HEK293 (cell line): ENCODE measurements at regions not wholly inside any gene's neighbourhood (a gene's known extent, or its start where the extent isn't known, plus 50 kb on each side); places are given as distances from the start of the nearest gene placed in this dataset.

Experiments
- CTCF ChIP-seq: fragments of 450-650 bp; formaldehyde crosslinking; IDR thresholded peaks from 2 replicates; pipeline ENCODE4 v1.5.1; 2016; ENCODE audit warnings: missing biosample characterization, missing genetic modification characterization
- HOXA7 ChIP-seq: sonication (generic); formaldehyde crosslinking; IDR thresholded peaks from 2 replicates; pipeline ENCODE4 v1.8.1; 2022; ENCODE audit warnings: missing genetic modification reagents, borderline replicate concordance
- MZF1 ChIP-seq: fragments of 450-650 bp; formaldehyde crosslinking; IDR thresholded peaks from 2 replicates; pipeline ENCODE4 v1.5.1; 2017; ENCODE audit warnings: missing biosample characterization, missing genetic modification characterization, borderline replicate concordance
- PRDM4 ChIP-seq: fragments of 450-650 bp; formaldehyde crosslinking; IDR thresholded peaks from 2 replicates; pipeline ENCODE4 v1.5.1; 2017; ENCODE audit warnings: missing biosample characterization, missing genetic modification characterization
- REST ChIP-seq: fragments of 450-650 bp; formaldehyde crosslinking; IDR thresholded peaks from 2 replicates; pipeline ENCODE4 v1.5.1; 2016; ENCODE audit warnings: missing biosample characterization, missing genetic modification characterization
- ZEB2 ChIP-seq: fragments of 450-650 bp; formaldehyde crosslinking; IDR thresholded peaks from 2 replicates; pipeline ENCODE4 v1.5.1; 2016; ENCODE audit warnings: missing biosample characterization, missing genetic modification characterization
- ZFP69B ChIP-seq: fragments of 450-650 bp; formaldehyde crosslinking; IDR thresholded peaks from 2 replicates; pipeline ENCODE4 v1.5.1; 2016; ENCODE audit warnings: missing biosample characterization, missing genetic modification characterization
- ZNF169 ChIP-seq: fragments of 450-650 bp; formaldehyde crosslinking; IDR thresholded peaks from 2 replicates; pipeline ENCODE4 v1.5.1; 2016; ENCODE audit warnings: missing biosample characterization, missing genetic modification characterization
- ZNF18 ChIP-seq: fragments of 450-650 bp; formaldehyde crosslinking; IDR thresholded peaks from 2 replicates; pipeline ENCODE4 v1.5.1; 2016; ENCODE audit warnings: missing biosample characterization, missing genetic modification characterization
- ZNF202 ChIP-seq: fragments of 450-650 bp; formaldehyde crosslinking; IDR thresholded peaks from 2 replicates; pipeline ENCODE4 v1.5.1; 2016; ENCODE audit warnings: missing biosample characterization, missing genetic modification characterization, borderline replicate concordance
- ZNF350 ChIP-seq: fragments of 450-650 bp; formaldehyde crosslinking; IDR thresholded peaks from 2 replicates; pipeline ENCODE4 v1.5.0; 2017; ENCODE audit warnings: missing biosample characterization, mild to moderate bottlenecking, missing genetic modification characterization
- ZNF561 ChIP-seq: fragments of 450-650 bp; IDR thresholded peaks from 2 replicates; pipeline ENCODE4 v1.5.1; 2018; ENCODE audit warnings: missing biosample characterization, missing genetic modification characterization, borderline replicate concordance
- ZNF747 ChIP-seq: fragments of 450-650 bp; formaldehyde crosslinking; IDR thresholded peaks from 2 replicates; pipeline ENCODE4 v1.5.1; 2016; ENCODE audit warnings: missing biosample characterization, missing genetic modification characterization
- ZNF830 ChIP-seq: fragments of 450-650 bp; IDR thresholded peaks from 2 replicates; pipeline ENCODE4 v1.5.0; 2018; ENCODE audit warnings: missing biosample characterization, missing genetic modification characterization, low read depth, mild to moderate bottlenecking, moderate library complexity

GRCh38 chr1:157314408-157314807 lies 176.2 kb upstream of the ETV3 start:
- TF ChIP-seq PRDM4 (tag by site-specific recombination) = no peak
- TF ChIP-seq ZFP69B = no peak
- no peak for TF ChIP-seq REST
- TF ChIP-seq MZF1 (tag by site-specific recombination) = no peak
- TF ChIP-seq ZNF561 (tag by site-specific recombination) = no peak
- TF ChIP-seq ZNF169 = no peak
- TF ChIP-seq CTCF = no peak
- no peak for TF ChIP-seq HOXA7 (CRISPR knock-in tag)
- TF ChIP-seq ZNF202 = no peak
- no peak for TF ChIP-seq ZNF18 (tag by site-specific recombination)
- TF ChIP-seq ZNF830 (tag by site-specific recombination) = no peak
- TF ChIP-seq ZNF747 (tag by site-specific recombination) = no peak
- no peak for TF ChIP-seq ZNF350 (tag by site-specific recombination)
- TF ChIP-seq ZEB2 = no peak
